ENCODE measurements at regions not wholly inside any gene's neighbourhood (a gene's known extent, or its start where the extent isn't known, plus 50 kb on each side); places are given as distances from the start of the nearest gene placed in this dataset.
"Not testable (repeated sequence)": the region's sequence is repeated elsewhere in the genome, so short reads cannot be mapped to it uniquely, and the experiment has no call there.

DNA sequence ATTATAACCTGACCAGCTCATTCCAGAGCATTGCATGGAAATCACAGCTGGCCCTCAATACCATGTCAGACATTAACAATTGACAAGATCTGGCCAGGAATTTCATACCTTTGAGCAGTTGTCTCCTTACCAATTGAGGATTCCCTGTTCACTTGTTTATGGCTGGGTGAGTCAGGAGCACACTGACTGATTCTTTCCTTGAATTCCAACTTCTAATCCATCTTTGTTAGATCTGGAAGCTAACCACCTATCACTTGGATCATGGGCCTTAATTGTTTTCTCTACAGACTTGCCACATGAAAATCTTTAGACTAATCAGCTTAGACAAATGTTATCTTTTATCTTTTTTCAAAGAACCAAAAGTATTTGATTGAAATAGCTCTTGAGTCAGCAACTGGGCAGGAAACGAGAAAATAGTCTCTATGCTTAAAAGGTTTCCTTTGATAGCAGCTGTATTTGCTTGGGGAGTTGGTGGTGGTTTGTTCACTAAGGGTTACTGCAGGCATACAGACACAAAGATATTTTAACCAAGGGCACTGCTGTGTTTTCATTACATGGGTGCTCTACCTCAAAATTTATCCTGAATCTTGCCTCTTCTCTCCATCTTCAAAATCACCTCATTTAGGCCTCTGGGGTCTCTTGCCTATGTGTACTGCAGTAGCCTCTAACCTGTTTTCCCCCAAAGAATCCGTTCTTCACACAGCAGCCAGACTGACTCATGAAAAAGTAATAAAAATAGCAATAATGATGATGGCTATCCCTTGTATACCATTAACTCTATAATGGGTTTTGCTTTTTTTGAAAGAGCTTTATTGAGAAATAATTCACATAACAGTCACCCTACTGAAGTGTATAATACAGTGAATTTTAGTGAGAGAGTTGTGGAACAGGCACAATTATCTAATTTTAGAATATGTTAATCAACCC, 197.0 kb upstream of the NMUR2 start:
- no peak for TF ChIP-seq ZNF510 (tag by site-specific recombination; IDR thresholded peaks at IDR 0.05; ENCODE audit: insufficient replicate concordance)
- TF ChIP-seq ZNF175 (tag by site-specific recombination; IDR thresholded peaks at IDR 0.05), result no peak
- TF ChIP-seq, protein P1, sequence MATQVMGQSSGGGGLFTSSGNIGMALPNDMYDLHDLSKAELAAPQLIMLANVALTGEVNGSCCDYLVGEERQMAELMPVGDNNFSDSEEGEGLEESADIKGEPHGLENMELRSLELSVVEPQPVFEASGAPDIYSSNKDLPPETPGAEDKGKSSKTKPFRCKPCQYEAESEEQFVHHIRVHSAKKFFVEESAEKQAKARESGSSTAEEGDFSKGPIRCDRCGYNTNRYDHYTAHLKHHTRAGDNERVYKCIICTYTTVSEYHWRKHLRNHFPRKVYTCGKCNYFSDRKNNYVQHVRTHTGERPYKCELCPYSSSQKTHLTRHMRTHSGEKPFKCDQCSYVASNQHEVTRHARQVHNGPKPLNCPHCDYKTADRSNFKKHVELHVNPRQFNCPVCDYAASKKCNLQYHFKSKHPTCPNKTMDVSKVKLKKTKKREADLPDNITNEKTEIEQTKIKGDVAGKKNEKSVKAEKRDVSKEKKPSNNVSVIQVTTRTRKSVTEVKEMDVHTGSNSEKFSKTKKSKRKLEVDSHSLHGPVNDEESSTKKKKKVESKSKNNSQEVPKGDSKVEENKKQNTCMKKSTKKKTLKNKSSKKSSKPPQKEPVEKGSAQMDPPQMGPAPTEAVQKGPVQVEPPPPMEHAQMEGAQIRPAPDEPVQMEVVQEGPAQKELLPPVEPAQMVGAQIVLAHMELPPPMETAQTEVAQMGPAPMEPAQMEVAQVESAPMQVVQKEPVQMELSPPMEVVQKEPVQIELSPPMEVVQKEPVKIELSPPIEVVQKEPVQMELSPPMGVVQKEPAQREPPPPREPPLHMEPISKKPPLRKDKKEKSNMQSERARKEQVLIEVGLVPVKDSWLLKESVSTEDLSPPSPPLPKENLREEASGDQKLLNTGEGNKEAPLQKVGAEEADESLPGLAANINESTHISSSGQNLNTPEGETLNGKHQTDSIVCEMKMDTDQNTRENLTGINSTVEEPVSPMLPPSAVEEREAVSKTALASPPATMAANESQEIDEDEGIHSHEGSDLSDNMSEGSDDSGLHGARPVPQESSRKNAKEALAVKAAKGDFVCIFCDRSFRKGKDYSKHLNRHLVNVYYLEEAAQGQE (tag by site-specific recombination; IDR thresholded peaks at IDR 0.05), result no peak
- TF ChIP-seq ZSCAN23 (tag by site-specific recombination; IDR thresholded peaks at IDR 0.05), result no peak
- no peak for TF ChIP-seq ZNF433 (tag by site-specific recombination; IDR thresholded peaks at IDR 0.05; ENCODE audit: low read depth)
- TF ChIP-seq ZNF292 (tag by site-specific recombination; IDR thresholded peaks at IDR 0.05; ENCODE audit: borderline replicate concordance, low read depth), result no peak
- TF ChIP-seq MEIS1 (CRISPR knock-in tag; IDR thresholded peaks at IDR 0.05; ENCODE audit: borderline replicate concordance), result no peak
- TF ChIP-seq ZNF701 (tag by site-specific recombination; IDR thresholded peaks at IDR 0.05), result no peak
- H3K27ac ChIP-seq (ENCODE audit: extremely low read depth, low read depth, low read length), result no peak overlapping the region
- no peaks in the 10 kb centered on the region for H3K9me3 ChIP-seq (ENCODE audit: control insufficient read depth, insufficient read depth, low read depth, low read length)
- H3K36me3 ChIP-seq (ENCODE audit: control insufficient read depth in 2 of 2, insufficient read depth in 1 of 2, low read length in 2 of 2), result no peaks in the 10 kb centered on the region
- no peak overlapping the region for H3K4me3 ChIP-seq (ENCODE audit: low read depth, low read length)
- H3K4me1 ChIP-seq (ENCODE audit: control insufficient read depth, insufficient read depth, low read length), result no peaks in the 10 kb centered on the region
- POLR2A ChIA-PET, result no interaction called here
- CTCF ChIA-PET, result interaction anchor here (0.6 kb wide), 1 partner anchor 1366 kb away, joined by 3 read pairs; no protein-coding TSS in a partner anchor

GRCh38 chr5:152606050-152606449, 201.0 kb upstream of the NMUR2 start:
- CTCF ChIA-PET; H3K27ac ChIP-seq (ENCODE audit: extremely low read depth, low read depth, low read length); H3K4me3 ChIP-seq (ENCODE audit: low read depth, low read length); H3K9me3 ChIP-seq (ENCODE audit: control insufficient read depth, insufficient read depth, low read depth, low read length); POLR2A ChIA-PET; H3K36me3 ChIP-seq (ENCODE audit: control insufficient read depth in 2 of 2, insufficient read depth in 1 of 2, low read length in 2 of 2); H3K4me1 ChIP-seq (ENCODE audit: control insufficient read depth, insufficient read depth, low read length): not testable (repeated sequence)

DNA sequence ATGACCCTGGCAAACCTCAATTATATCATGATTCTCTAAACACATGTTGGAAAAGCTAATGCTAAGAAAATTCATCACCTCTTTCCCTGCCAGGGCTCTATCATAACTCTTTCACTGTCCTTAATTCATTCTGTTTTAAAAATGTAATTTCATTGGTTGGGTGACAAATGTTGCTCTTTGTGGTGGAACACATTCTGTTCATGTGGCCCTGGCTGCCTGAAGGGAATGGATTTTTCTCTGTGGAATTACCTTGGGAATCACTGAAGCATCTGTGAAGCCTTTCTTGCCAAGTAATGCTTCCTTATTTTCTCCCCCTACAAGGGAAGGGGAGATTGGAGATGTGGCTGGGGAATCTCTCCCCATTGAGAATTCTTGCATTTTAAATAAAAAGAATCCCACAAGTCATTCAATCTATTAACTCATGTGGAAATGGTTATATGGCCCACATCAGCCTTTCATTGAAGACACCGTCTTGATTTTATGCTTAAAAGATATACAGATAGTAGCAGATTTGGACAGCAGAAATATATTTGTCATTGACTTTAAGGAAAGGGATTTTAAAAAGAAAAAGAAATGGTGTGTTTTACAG, 201.8 kb upstream of the NMUR2 start:
- Histone ChIP-seq H3K27ac (ENCODE audit: extremely low read depth, low read depth, low read length) (no peak overlapping the region), H3K36me3 (ENCODE audit: control insufficient read depth in 2 of 2, insufficient read depth in 1 of 2, low read length in 2 of 2) (no peaks in the 10 kb centered on the region), H3K9me3 (ENCODE audit: control insufficient read depth, insufficient read depth, low read depth, low read length) (no peaks in the 10 kb centered on the region), H3K4me1 (ENCODE audit: control insufficient read depth, insufficient read depth, low read length) (no peaks in the 10 kb centered on the region), H3K4me3 (ENCODE audit: low read depth, low read length) (no peak overlapping the region)
- ChIA-PET POLR2A (no interaction called here), CTCF (no interaction called here)
- TF ChIP-seq KLF1 (tag by site-specific recombination; IDR thresholded peaks at IDR 0.05), result no peak
- TF ChIP-seq ZBTB7A (tag by site-specific recombination; IDR thresholded peaks at IDR 0.05; ENCODE audit: low read depth), result no peak
- no peak for TF ChIP-seq SCRT2 (tag by site-specific recombination; IDR thresholded peaks at IDR 0.05)
- TF ChIP-seq ZNF549 (tag by site-specific recombination; IDR thresholded peaks at IDR 0.05), result no peak
- no peak for TF ChIP-seq KLF7 (tag by site-specific recombination; IDR thresholded peaks at IDR 0.05; ENCODE audit: borderline replicate concordance)
- TF ChIP-seq, protein P1 (tag by site-specific recombination; IDR thresholded peaks at IDR 0.05), result no peak
- TF ChIP-seq, protein P2, sequence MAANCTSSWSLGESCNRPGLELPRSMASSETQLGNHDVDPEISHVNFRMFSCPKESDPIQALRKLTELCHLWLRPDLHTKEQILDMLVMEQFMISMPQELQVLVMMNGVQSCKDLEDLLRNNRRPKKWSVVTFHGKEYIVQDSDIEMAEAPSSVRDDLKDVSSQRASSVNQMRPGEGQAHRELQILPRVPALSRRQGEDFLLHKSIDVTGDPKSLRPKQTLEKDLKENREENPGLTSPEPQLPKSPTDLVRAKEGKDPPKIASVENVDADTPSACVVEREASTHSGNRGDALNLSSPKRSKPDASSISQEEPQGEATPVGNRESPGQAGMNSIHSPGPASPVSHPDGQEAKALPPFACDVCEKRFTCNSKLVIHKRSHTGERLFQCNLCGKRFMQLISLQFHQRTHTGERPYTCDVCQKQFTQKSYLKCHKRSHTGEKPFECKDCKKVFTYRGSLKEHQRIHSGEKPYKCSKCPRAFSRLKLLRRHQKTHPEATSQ (tag by site-specific recombination; IDR thresholded peaks at IDR 0.05), result no peak
- TF ChIP-seq ZNF184 (tag by site-specific recombination; IDR thresholded peaks at IDR 0.05), result no peak
- TF ChIP-seq, protein P3, sequence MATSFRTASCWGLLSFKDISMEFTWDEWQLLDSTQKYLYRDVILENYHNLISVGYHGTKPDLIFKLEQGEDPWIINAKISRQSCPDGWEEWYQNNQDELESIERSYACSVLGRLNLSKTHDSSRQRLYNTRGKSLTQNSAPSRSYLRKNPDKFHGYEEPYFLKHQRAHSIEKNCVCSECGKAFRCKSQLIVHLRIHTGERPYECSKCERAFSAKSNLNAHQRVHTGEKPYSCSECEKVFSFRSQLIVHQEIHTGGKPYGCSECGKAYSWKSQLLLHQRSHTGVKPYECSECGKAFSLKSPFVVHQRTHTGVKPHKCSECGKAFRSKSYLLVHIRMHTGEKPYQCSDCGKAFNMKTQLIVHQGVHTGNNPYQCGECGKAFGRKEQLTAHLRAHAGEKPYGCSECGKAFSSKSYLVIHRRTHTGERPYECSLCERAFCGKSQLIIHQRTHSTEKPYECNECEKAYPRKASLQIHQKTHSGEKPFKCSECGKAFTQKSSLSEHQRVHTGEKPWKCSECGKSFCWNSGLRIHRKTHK (tag by site-specific recombination; IDR thresholded peaks at IDR 0.05), result no peak
